ENCODE measurements at regions not wholly inside any gene's neighbourhood (a gene's known extent, or its start where the extent isn't known, plus 50 kb on each side); places are given as distances from the start of the nearest gene placed in this dataset.

DNA sequence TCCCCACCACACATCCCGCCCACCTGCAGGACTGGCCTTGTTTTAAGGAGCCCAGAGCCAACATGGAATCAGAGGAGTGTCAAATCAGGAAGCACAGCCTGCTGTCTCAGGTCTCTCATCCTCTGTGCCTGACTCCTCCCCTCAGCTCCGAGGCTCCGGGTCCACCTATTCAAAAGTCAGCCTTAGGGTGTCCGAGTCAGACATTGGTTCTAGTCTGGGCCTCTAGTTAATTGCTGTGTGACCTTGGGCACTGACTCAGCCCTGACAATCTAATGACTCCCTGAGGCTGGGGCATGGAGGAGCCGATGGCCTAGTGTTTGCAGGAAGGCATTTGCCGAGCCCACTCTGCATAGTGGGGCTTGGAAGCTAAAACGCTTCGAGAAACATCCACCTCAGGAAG is 223.1 kb upstream of the PPP2R2D start:
- TF ChIP-seq, protein P1, sequence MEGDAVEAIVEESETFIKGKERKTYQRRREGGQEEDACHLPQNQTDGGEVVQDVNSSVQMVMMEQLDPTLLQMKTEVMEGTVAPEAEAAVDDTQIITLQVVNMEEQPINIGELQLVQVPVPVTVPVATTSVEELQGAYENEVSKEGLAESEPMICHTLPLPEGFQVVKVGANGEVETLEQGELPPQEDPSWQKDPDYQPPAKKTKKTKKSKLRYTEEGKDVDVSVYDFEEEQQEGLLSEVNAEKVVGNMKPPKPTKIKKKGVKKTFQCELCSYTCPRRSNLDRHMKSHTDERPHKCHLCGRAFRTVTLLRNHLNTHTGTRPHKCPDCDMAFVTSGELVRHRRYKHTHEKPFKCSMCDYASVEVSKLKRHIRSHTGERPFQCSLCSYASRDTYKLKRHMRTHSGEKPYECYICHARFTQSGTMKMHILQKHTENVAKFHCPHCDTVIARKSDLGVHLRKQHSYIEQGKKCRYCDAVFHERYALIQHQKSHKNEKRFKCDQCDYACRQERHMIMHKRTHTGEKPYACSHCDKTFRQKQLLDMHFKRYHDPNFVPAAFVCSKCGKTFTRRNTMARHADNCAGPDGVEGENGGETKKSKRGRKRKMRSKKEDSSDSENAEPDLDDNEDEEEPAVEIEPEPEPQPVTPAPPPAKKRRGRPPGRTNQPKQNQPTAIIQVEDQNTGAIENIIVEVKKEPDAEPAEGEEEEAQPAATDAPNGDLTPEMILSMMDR (IDR thresholded peaks at IDR 0.05) = no peak
- no peak for TF ChIP-seq POLR2A (IDR thresholded peaks at IDR 0.05)

Data from uterus (tissue), 2 donors.